Activated naive CD4-positive, alpha-beta T cell treated with anti-CD3 and anti-CD28 coated beads for 36 hours (primary cell): ENCODE measurements at regions not wholly inside any gene's neighbourhood (a gene's known extent, or its start where the extent isn't known, plus 50 kb on each side); places are given as distances from the start of the nearest gene placed in this dataset.
"Not testable (repeated sequence)": the region's sequence is repeated elsewhere in the genome, so short reads cannot be mapped to it uniquely, and the experiment has no call there.

Experiments
- CTCF ChIA-PET: fragments of 350-600 bp; sonication (Branson Sonifier 250); formaldehyde crosslinking; loops from one replicate; lab custom pipeline; 2021; ENCODE audit warnings: antibody characterized with exemption; lab: Charles Lee
- DNase-seq: peaks from one replicate; pipeline ENCODE4 v3.0.0-alpha.2; 2020
- H3K27ac Mint-ChIP-seq: one replicate; pipeline ENCODE4 v1.8.0; 2021; ENCODE audit warnings: mild to moderate bottlenecking, mixed read lengths
- H3K27me3 Mint-ChIP-seq: one replicate; pipeline ENCODE4 v1.8.0; 2021; ENCODE audit warnings: low read depth, mixed read lengths
- H3K36me3 Mint-ChIP-seq: one replicate; pipeline ENCODE4 v1.8.0; 2021; ENCODE audit warnings: low read depth, mixed read lengths
- H3K4me1 Mint-ChIP-seq: one replicate; pipeline ENCODE4 v1.8.0; 2021; ENCODE audit warnings: low read depth, mixed read lengths
- H3K4me3 Mint-ChIP-seq: one replicate; pipeline ENCODE4 v1.8.0; 2021; ENCODE audit warnings: mild to moderate bottlenecking, moderate library complexity, mixed read lengths
- H3K9me3 Mint-ChIP-seq: one replicate; pipeline ENCODE4 v1.8.0; 2021; ENCODE audit warnings: mixed read lengths
- intact Hi-C: fragments of 100-400 bp; cut with micrococcal nuclease; formaldehyde crosslinking; loops from one replicate; pipeline ENCODE4 v1.15.1; 2023

DNA sequence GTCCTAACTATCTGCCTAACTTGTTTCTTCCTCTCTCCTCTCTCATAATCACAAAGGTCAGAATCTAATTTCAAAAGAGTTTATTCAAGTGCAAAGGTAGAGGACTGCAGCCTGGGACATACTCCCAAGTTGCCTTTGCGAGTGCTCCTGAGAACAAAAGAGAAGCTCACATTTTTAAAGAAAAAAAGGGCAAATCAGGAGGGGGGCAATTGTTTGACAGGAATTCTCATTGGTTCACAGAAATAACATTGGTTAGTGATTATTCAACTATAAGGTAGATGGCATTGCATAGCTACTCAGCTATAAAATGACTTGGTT is 108.1 kb upstream of the RAI14 start:
- Mint-ChIP-seq H3K27me3 (peaks cover 27% of the 10 kb centered on the region), H3K27ac (no peak overlapping the region), H3K9me3 (peaks cover 12% of the 10 kb centered on the region), H3K36me3 (no peaks in the 10 kb centered on the region), H3K4me3 (no peak overlapping the region), H3K4me1 (peaks cover 4% of the 10 kb centered on the region)
- CTCF ChIA-PET: no interaction called here
- intact Hi-C loops: no loop called here
- DNase-seq: no peak

DNA sequence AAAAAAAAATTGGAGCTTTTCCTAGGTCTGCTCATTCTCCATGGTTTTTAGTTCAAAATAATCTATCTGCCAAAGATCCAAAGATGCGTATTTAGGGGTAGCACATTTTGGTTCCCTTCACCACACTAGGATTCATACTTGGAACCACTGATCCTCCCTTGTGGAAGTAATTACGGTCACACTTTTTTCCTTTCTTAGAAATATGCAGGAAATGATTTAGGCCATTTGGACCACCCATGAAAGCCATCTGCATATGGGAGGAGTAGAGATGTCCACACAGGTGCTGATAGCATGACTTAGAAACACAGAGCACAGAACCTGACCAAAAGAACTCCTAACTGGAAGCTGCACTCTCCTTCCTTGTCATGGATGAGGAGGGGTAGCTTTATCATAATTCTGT is 105.9 kb upstream of the RAI14 start:
- CTCF ChIA-PET: no interaction called here
- no peaks in the 10 kb centered on the region for H3K36me3 Mint-ChIP-seq

DNA sequence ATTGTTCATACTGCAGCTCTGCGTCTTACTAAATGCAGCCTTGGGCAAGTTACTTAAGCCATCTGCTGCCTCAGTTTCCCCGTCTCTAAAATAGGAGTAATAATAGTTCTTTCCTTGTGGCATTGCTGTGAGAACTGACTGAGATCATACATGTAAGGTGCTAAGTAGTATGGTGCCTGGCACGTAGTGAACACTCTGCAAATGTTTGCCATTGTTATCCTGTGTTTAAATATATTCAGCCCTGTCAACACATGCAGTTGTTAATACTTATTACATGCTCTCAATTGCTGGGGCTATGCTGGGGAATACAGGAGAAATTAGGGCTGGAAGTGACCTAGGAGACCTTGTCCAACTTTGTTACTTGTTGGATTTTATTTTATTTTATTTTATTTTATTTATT is 105.2 kb upstream of the RAI14 start:
- DNase-seq: no peak
- Mint-ChIP-seq H3K9me3 (no peaks in the 10 kb centered on the region), H3K27me3 (peaks cover 30% of the 10 kb centered on the region)

More for the DNA sequence above, 105.9 kb upstream of the RAI14 start:
- Mint-ChIP-seq H3K4me3 (no peak overlapping the region), H3K27me3 (peaks cover 25% of the 10 kb centered on the region), H3K27ac (no peak overlapping the region), H3K9me3 (peaks cover under 1% of the 10 kb centered on the region), H3K4me1 (no peaks in the 10 kb centered on the region)
- intact Hi-C loops: no loop called here
- DNase-seq: no peak

DNA sequence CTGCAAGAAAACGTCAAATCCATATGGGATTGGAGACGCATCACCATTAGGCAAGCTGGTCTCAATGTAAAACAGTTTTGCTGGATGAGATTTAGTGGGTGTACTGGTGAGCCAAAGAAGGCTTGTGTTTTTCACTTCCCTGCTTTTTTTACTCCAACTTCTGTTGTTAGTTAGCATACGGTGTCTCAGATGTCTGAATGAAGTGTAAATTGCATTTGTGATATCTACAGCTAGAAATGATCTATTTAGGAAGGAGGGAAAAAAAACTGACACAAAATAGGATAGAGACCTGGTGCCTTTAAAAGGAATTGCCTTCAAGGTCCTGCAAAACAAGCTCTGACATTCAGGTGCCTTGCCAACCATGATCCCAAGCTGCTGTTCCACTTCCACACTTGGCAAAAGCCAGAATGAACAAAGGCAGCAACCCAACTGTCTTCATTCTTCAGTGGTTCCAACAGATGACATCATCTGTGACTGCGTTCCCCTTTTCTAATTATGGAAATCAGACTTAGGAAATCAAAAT is 104.2 kb upstream of the RAI14 start:
- CTCF ChIA-PET: interaction anchor here (1.5 kb wide), 1 partner anchor 66 kb away, joined by 5 read pairs; no protein-coding TSS in a partner anchor
- intact Hi-C loops: no loop called here

More for the DNA sequence above, 105.2 kb upstream of the RAI14 start:
- H3K4me3 Mint-ChIP-seq: no peak overlapping the region
- no peak overlapping the region for H3K27ac Mint-ChIP-seq
- CTCF ChIA-PET: no interaction called here
- H3K4me1 Mint-ChIP-seq: no peaks in the 10 kb centered on the region
- intact Hi-C loops: no loop called here
- H3K36me3 Mint-ChIP-seq: no peaks in the 10 kb centered on the region

DNA sequence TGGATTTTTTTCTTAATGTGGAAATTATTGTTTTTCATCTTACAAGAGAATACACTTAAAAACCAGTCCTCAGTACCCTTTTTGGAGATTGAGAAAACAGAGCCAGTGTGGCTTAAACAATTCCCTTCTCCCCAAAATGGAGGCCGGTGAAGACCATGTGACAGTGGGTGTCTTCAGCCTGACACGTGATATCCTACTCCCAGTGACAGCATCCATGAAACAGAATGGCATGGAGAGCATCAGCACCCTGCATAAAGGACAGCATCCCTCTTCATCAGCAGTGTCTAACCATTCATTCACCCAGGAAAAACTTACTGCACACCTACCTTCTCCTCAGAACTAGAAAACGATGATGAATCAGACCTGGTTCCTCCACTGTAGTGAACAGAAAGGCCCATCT is 103.4 kb upstream of the RAI14 start:
- no peak overlapping the region for H3K27ac Mint-ChIP-seq
- intact Hi-C loops: no loop called here
- no peaks in the 10 kb centered on the region for H3K36me3 Mint-ChIP-seq
- peaks cover 30% of the 10 kb centered on the region for H3K27me3 Mint-ChIP-seq
- no peaks in the 10 kb centered on the region for H3K9me3 Mint-ChIP-seq
- H3K4me1 Mint-ChIP-seq: no peaks in the 10 kb centered on the region
- no peak for DNase-seq
- CTCF ChIA-PET: interaction anchor here (1.5 kb wide), 1 partner anchor 67 kb away, joined by 5 read pairs; no protein-coding TSS in a partner anchor
- no peak overlapping the region for H3K4me3 Mint-ChIP-seq

More for the DNA sequence above, 104.2 kb upstream of the RAI14 start:
- Mint-ChIP-seq H3K4me3 (no peak overlapping the region), H3K27ac (no peak overlapping the region), H3K36me3 (no peaks in the 10 kb centered on the region), H3K9me3 (no peaks in the 10 kb centered on the region), H3K27me3 (peaks cover 30% of the 10 kb centered on the region), H3K4me1 (no peaks in the 10 kb centered on the region)
- no peak for DNase-seq

DNA sequence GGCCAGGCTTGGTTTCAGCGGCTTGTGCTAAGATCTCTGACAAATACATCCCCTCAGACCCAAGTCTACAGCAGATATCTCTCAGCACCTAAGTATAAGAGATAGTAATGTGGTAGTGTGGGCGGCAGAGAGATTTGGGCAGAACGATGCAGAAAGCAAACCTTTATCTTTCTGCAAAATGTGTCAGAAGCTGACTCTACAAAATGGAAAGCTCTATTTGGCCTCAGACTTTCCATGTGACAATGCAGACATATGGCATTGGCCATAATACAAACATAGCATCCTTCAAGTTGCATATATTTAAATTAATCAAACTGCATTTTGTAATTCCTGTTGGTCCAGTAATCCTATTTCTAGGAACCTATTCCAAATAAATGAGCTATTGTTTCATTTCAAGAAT is 102.5 kb upstream of the RAI14 start:
- H3K27me3 Mint-ChIP-seq: peaks cover 30% of the 10 kb centered on the region
- CTCF ChIA-PET: no interaction called here
- intact Hi-C loops: no loop called here
- no peak overlapping the region for H3K27ac Mint-ChIP-seq
- no peaks in the 10 kb centered on the region for H3K9me3 Mint-ChIP-seq
- no peak for DNase-seq
- H3K4me1 Mint-ChIP-seq: no peaks in the 10 kb centered on the region
- no peak overlapping the region for H3K4me3 Mint-ChIP-seq
- H3K36me3 Mint-ChIP-seq: no peaks in the 10 kb centered on the region

DNA sequence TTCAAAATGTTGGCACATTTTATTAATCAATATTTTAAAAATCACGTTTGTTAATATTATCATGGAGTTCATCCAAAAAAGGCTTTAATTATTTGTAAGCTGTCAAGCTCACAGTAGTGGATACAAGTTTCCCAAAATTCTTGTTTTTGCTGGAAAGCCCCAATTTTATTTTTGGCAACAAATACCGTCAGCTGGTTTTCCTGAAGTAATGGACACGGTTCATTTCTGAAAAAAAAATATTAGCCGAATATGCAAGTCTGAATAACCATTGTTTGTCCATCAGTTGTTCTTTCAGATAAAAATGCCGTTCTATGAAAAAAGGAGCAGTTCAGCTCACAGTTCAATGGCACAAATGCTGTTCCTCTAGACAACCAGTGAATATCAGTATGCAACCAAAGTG is 101.5 kb upstream of the RAI14 start:
- Mint-ChIP-seq H3K27ac (no peak overlapping the region), H3K36me3 (no peaks in the 10 kb centered on the region), H3K4me3 (no peak overlapping the region), H3K27me3 (peaks cover 22% of the 10 kb centered on the region), H3K4me1 (no peaks in the 10 kb centered on the region), H3K9me3 (no peaks in the 10 kb centered on the region)
- DNase-seq: no peak
- CTCF ChIA-PET: no interaction called here
- intact Hi-C loops: no loop called here

DNA sequence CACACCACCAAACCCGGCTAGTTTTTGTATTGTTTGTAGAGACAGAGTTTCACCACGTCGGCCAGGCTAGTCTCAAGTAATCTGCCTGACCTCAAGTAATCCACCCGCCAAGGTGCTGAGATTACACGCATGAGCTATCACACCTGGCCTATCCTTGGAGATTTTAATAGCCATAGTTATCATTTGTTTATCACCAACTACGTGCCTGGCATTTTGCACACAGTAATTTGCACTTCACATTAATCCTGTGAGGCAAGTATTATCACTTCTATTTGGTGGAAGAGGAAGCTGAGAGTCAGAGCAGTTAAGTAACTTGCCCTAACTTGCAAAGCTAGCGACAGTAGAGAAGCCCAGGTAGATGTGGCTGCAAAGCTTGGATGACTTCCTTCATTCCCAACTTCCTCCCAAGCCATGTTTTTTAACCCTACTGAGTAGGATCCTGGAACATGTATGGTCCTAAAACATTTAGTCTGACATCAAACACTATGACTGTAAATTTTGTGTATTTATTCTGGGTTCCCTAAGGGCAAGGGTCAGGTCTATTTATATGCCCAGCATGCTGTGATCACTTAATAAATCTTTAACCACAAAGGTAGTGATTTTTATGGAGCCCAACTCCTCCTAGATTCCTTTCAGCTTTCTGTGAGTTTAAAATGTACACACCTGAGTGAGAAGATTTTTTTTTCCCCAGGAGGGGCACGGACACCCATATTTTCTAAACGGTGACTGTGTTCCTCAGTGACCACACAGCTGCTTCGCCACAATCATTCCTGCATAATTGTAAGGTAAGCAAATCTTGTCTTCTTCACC is 100.2 kb upstream of the RAI14 start:
- Mint-ChIP-seq H3K9me3 (no peaks in the 10 kb centered on the region), H3K27me3 (peaks cover 17% of the 10 kb centered on the region), H3K27ac (no peak overlapping the region), H3K36me3 (no peaks in the 10 kb centered on the region), H3K4me1 (no peaks in the 10 kb centered on the region), H3K4me3 (no peak overlapping the region)
- intact Hi-C loops: no loop called here
- CTCF ChIA-PET: no interaction called here
- no peak for DNase-seq

DNA sequence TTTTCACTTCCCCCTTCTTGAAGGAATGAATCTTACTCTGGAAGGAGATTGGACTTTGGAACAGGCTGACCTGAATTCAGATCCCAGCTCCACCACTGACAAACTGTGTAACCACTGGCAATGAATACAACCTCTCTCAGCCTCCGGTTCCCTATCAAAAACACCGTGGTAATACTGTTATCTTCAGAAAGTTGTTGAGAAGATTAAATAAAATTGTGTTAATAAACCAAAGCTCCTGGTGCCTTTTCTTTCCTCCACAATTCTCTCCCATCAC is 99.7 kb upstream of the RAI14 start:
- intact Hi-C loops: no loop called here
- Mint-ChIP-seq H3K27me3 (peaks cover 15% of the 10 kb centered on the region), H3K27ac (no peak overlapping the region), H3K4me3 (no peak overlapping the region), H3K36me3 (no peaks in the 10 kb centered on the region), H3K9me3 (no peaks in the 10 kb centered on the region), H3K4me1 (no peaks in the 10 kb centered on the region)
- DNase-seq: no peak
- CTCF ChIA-PET: no interaction called here

DNA sequence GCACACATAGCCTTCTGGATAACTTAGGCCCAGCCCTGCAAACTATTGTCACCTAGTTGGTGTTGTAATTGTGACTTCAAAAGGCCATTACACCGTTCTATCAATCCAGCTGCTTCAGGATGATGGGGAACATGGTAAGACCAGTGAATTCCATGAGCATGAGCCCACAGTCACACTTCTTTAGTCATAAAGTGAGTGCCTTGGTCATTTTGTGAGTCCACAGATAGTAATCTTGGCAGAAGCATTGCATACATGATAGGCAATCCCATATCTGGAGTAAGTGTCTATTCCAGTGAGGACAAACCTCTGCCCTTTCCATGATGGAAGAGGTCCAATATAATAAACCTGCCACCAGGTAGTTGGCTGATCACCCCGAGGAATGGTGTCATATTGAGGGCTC is 94.5 kb upstream of the RAI14 start:
- H3K27me3 Mint-ChIP-seq, H3K9me3 Mint-ChIP-seq, H3K4me1 Mint-ChIP-seq, intact Hi-C loops, DNase-seq, CTCF ChIA-PET, H3K4me3 Mint-ChIP-seq, H3K36me3 Mint-ChIP-seq, H3K27ac Mint-ChIP-seq: not testable (repeated sequence)

DNA sequence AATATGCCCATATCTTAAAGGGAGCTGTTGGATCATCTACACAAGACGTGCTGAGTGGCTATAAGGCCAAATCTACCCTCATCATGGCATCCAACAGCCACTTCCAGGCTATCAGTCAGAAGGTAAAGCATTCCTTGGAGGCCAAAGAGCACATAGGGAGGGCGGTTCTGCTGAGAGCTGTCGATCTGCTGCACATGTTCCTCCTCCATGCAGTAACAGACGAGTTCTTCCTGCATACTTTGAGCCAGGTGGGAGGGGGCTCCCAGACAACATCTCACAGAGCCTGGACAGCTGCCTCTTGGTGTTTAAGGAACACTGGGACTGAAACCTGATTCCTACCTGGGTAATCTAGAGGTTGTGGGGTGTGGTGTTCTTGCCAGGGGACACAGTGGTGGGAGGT is 93.3 kb upstream of the RAI14 start:
- Mint-ChIP-seq H3K27me3 (peaks cover 2% of the 10 kb centered on the region), H3K27ac (no peak overlapping the region), H3K4me3 (no peak overlapping the region), H3K4me1 (no peaks in the 10 kb centered on the region), H3K36me3 (no peaks in the 10 kb centered on the region), H3K9me3 (no peaks in the 10 kb centered on the region)
- intact Hi-C loops: no loop called here
- no peak for DNase-seq
- CTCF ChIA-PET: no interaction called here

DNA sequence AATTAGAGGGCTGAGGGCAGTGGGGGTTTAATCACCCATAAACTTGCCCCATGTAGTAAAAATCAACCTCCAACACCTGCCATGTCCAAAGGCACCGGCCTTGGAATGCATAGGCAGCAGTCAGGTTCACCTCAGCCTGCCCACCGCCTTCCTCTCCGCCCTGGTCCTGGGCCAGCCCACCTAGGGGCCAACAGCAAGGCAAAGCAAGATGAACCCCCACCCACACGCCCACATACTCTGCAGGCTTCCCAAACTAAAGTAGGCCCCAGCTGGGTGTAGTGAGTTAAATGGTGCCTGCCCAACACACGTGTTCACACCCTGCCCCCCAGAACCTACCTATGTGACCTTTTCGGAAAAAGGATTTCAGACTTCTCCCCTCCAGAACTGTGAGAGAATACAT is 92.9 kb upstream of the RAI14 start:
- H3K4me3 Mint-ChIP-seq: no peak overlapping the region
- CTCF ChIA-PET: no interaction called here
- H3K4me1 Mint-ChIP-seq: no peaks in the 10 kb centered on the region
- H3K9me3 Mint-ChIP-seq: no peaks in the 10 kb centered on the region
- intact Hi-C loops: no loop called here
- peaks cover under 1% of the 10 kb centered on the region for H3K27me3 Mint-ChIP-seq
- H3K27ac Mint-ChIP-seq: no peak overlapping the region
- no peaks in the 10 kb centered on the region for H3K36me3 Mint-ChIP-seq
- DNase-seq: no peak

DNA sequence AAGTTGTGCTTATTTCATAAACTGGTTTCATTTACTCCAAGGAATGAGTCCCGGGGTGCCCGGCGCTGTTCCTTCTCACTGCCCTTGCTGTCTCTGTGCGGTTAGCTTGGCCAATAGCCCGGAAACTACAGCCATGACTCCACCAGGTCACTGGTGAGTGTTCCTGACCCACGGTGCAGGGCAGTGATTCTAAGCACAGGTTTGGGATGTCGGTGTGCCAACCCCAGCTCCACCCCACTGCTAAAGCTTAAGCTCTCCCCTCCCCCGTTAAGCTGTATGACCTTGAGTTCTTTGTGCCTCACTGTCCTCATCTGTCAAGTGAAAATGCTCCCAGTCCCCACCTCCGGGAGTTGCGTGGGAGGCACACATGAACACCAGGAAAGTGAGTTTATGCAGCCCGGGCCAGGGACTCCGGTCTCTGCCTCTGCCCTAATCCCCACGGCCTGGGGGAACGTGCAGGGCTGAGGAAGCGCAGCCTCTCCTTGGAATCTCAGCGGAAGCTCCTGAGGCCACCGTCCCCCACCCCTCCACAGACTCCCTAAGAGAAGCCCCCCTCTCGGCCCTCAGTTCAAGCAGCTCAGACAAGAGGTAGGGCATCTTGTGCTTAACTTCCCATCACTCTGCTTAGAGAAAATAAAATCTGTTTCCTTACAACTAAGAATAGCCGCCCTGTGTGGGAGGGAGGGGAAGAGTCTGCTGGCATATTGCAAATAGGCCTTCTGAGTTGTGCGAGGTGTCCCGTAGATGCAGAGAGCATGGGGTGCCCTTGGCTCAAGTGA is 92.0 kb upstream of the RAI14 start:
- CTCF ChIA-PET: no interaction called here
- Mint-ChIP-seq H3K4me1 (no peaks in the 10 kb centered on the region), H3K36me3 (no peaks in the 10 kb centered on the region), H3K27ac (no peak overlapping the region), H3K4me3 (no peak overlapping the region), H3K9me3 (no peaks in the 10 kb centered on the region), H3K27me3 (no peaks in the 10 kb centered on the region)
- DNase-seq: no peak
- intact Hi-C loops: no loop called here
